ENCODE measurements at regions not wholly inside any gene's neighbourhood (a gene's known extent, or its start where the extent isn't known, plus 50 kb on each side); places are given as distances from the start of the nearest gene placed in this dataset.

DNA sequence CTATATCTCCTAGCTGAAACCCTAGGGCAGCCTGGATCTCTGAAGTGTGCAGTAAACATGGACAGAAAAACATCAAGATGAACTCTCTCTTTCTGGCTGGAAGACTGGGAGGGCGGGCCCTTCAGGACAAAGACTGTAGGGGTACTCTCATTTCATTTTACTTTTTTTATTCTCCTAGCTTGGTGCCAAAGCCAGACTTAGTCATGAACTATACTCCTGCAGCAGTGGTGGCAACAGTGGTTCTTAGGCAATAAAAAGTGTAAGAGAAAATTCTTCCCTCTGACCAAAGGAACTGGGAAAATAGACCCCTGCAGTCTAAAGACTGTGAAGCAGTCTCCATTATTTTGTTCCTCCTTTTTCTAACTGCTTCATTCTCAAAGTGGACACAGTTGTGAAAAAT lies 213.8 kb upstream of the JUN start:
- TF ChIP-seq POLR2A (IDR thresholded peaks at IDR 0.05) (no peak), EP300 (IDR thresholded peaks at IDR 0.05) (no peak), CTCF (IDR thresholded peaks at IDR 0.05) (no peak)
